GM21529 (cell line): ENCODE measurements at regions not wholly inside any gene's neighbourhood (a gene's known extent, or its start where the extent isn't known, plus 50 kb on each side); places are given as distances from the start of the nearest gene placed in this dataset.
"Not testable (repeated sequence)": the region's sequence is repeated elsewhere in the genome, so short reads cannot be mapped to it uniquely, and the experiment has no call there.

Experiments
- ATAC-seq: cut with Tn5 transposase; IDR thresholded peaks from one replicate; pipeline ENCODE4 v1.9.1; 2021; ENCODE audit not compliant: unreplicated experiment

- not testable (repeated sequence) for ATAC-seq
Measured at GRCh38 chr13:63444225-63444624, 2028.6 kb upstream of the PCDH20 start.

- no peak for ATAC-seq
Measured at GRCh38 chr13:63438951-63439350, 2023.3 kb upstream of the PCDH20 start.

- ATAC-seq = no peak
Measured at GRCh38 chr13:63436325-63436668, 2020.6 kb upstream of the PCDH20 start.

GRCh38 chr13:63435667-63436324, 2020.1 kb upstream of the PCDH20 start:
- no peak for ATAC-seq

GRCh38 chr13:63433546-63434150, 2018.0 kb upstream of the PCDH20 start:
- ATAC-seq = no peak

GRCh38 chr13:63427170-63427569, 2011.5 kb upstream of the PCDH20 start:
- no peak for ATAC-seq

GRCh38 chr13:63425131-63425530, 2009.5 kb upstream of the PCDH20 start:
- no peak for ATAC-seq

- ATAC-seq = no peak
Measured at GRCh38 chr13:63421123-63421522, 2005.5 kb upstream of the PCDH20 start.

- no peak for ATAC-seq
Measured at GRCh38 chr13:63420685-63421084, 2005.0 kb upstream of the PCDH20 start.

GRCh38 chr13:63414247-63414646, 1998.6 kb upstream of the PCDH20 start:
- ATAC-seq = no peak

- ATAC-seq = no peak
Measured at GRCh38 chr13:63409791-63410351, 1994.2 kb upstream of the PCDH20 start.

GRCh38 chr13:63408331-63409189, 1992.9 kb upstream of the PCDH20 start:
- no peak for ATAC-seq

GRCh38 chr13:63403733-63404132, 1988.1 kb upstream of the PCDH20 start:
- no peak for ATAC-seq

- ATAC-seq = no peak
Measured at GRCh38 chr13:63396746-63397145, 1981.1 kb upstream of the PCDH20 start.

- no peak for ATAC-seq
Measured at GRCh38 chr13:63393112-63393511, 1977.5 kb upstream of the PCDH20 start.

GRCh38 chr13:63389756-63390155, 1974.1 kb upstream of the PCDH20 start:
- ATAC-seq = no peak

GRCh38 chr13:63381078-63381859, 1965.6 kb upstream of the PCDH20 start:
- ATAC-seq = no peak

GRCh38 chr13:63377986-63378385, 1962.3 kb upstream of the PCDH20 start:
- no peak for ATAC-seq

GRCh38 chr13:63370101-63370500, 1954.5 kb upstream of the PCDH20 start:
- ATAC-seq = no peak

GRCh38 chr13:63367522-63368198, 1952.0 kb upstream of the PCDH20 start:
- ATAC-seq = no peak
